ENCODE measurements at regions not wholly inside any gene's neighbourhood (a gene's known extent, or its start where the extent isn't known, plus 50 kb on each side); places are given as distances from the start of the nearest gene placed in this dataset.

DNA sequence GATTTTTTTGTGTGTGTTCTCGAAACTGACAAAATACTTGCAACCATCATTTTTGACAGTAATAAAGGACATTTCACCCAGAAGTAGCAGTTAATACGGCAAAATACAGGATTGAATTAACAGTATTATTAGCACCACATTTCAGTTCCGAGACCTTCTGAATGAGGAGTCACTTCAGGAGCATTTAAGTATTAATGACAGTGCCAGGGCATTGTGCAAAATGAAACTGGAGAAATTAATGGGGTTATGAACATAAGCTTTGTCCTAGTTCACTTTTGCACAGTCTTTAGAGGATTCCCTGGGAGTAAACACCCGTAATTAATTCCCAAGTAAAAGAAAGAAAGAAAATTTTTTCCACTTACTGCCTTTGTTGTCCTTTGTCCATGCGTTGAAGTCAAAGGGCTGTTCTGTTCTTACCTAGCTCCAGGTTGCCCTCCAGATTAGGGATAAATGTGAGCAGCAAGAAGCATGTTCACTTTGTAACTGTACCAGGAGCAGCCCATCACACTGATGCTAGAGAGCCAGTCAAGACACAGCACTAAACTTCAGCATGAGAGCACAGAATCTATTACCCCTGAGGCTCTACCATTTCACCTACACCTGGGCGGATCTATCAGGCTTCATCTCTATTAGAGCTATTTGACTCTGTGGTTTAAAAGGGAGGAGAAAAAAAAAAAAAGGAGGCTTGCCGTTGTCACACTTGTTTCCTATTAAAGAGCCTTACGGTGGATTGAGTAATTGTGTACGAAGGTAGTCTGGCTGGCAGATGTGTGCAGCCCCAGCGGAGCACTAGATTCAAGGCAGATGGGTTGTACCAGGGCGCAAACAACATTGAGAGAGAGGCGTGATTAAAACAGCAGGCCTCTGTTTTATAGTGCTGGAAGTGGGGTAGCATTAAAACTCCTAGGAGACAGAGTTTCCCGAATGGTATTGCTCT lies 297.8 kb upstream of the SEMA3A start:
- DNase-seq, result no peak

DNA sequence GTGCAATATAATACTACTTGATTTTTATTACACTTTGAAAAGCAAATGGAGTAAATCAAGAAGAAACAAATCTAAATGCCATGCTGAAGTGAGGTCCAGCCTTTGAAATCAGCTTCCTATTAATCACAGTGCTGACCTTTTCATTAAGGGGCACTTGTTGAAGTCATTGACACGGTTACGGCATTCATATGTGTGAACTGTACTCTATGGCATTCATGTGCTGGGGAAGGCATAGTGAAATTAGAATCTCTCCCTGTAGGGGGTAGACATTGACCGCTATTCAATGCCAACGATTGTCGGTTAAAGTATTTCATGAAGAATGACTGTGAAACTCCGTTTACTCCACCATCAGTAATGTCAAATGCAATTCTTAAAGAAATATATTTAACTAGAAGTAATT lies 296.1 kb upstream of the SEMA3A start:
- 78 to 95% (median 85%) methylated on average over 6 of the region's 6 CpGs for WGBS, 4 donors
- Histone ChIP-seq H3K4me3 (no peak overlapping the region), H3K4me1 (no peaks in the 10 kb centered on the region), H3K36me3 (no peaks in the 10 kb centered on the region), H3K27ac (no peak overlapping the region), H3K9me3 (no peaks in the 10 kb centered on the region), H3K27me3 (no peaks in the 10 kb centered on the region)
- ATAC-seq (no peak), DNase-seq (no peak)
- TF ChIP-seq, protein P1, sequence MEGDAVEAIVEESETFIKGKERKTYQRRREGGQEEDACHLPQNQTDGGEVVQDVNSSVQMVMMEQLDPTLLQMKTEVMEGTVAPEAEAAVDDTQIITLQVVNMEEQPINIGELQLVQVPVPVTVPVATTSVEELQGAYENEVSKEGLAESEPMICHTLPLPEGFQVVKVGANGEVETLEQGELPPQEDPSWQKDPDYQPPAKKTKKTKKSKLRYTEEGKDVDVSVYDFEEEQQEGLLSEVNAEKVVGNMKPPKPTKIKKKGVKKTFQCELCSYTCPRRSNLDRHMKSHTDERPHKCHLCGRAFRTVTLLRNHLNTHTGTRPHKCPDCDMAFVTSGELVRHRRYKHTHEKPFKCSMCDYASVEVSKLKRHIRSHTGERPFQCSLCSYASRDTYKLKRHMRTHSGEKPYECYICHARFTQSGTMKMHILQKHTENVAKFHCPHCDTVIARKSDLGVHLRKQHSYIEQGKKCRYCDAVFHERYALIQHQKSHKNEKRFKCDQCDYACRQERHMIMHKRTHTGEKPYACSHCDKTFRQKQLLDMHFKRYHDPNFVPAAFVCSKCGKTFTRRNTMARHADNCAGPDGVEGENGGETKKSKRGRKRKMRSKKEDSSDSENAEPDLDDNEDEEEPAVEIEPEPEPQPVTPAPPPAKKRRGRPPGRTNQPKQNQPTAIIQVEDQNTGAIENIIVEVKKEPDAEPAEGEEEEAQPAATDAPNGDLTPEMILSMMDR (IDR thresholded peaks at IDR 0.05), result no peak
- no peak for TF ChIP-seq POLR2A (IDR thresholded peaks at IDR 0.05)
- intact Hi-C loops (cut with DNase I), result no loop called here

More for the DNA sequence above, 297.8 kb upstream of the SEMA3A start:
- H3K4me1 ChIP-seq, result no peaks in the 10 kb centered on the region
- H3K4me3 ChIP-seq, result no peak overlapping the region
- no peak for TF ChIP-seq POLR2A (IDR thresholded peaks at IDR 0.05)
- TF ChIP-seq, protein P1 (IDR thresholded peaks at IDR 0.05), result no peak
- H3K27me3 ChIP-seq, result no peaks in the 10 kb centered on the region
- WGBS, 4 donors, result 93 to 96% (median 94%) methylated on average over 13 of the region's 13 CpGs
- no peaks in the 10 kb centered on the region for H3K9me3 ChIP-seq
- H3K36me3 ChIP-seq, result no peaks in the 10 kb centered on the region
- intact Hi-C loops (cut with DNase I), result no loop called here
- peak overlapping the region in 1 of 12 donors; percentile 44 for H3K27ac ChIP-seq
- no peak for ATAC-seq

DNA sequence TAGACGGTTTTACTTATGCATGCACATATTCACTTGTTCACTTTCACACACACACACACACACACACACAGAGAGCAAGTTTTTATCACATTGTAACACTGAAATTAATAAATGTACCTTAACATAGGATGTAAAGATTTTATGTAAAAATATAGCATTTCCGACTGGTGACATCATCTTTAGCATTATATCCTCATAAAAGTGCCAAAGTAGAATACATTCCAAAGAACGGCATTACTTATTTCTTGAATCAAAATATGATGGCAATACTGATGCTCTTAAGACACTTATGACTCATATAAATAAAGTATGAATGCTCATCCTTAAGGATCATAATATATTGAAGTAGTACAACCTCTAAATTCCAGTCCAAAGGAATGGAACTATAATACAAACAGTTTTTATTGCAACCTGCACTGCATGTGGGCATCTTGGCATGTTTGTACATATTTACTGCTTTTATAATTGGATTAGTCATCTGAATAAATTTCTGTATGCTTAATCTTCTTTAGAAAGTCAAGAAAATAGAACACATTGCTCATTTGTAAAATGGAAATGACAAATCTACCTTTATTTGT lies 290.0 kb upstream of the SEMA3A start:
- no peak for TF ChIP-seq POLR2A (IDR thresholded peaks at IDR 0.05)
- TF ChIP-seq, protein P1 (IDR thresholded peaks at IDR 0.05), result no peak
- ATAC-seq (no peak), DNase-seq (no peak)
- H3K9me3 ChIP-seq, result no peaks in the 10 kb centered on the region
- H3K4me3 ChIP-seq, result no peak overlapping the region
- H3K27ac ChIP-seq, result no peak overlapping the region
- intact Hi-C loops (cut with DNase I), result no loop called here
- H3K36me3 ChIP-seq, result no peaks in the 10 kb centered on the region
- WGBS, 4 donors, result 91 to 95% (median 92%) methylated on average over 3 of the region's 3 CpGs
- H3K27me3 ChIP-seq, result no peaks in the 10 kb centered on the region
- H3K4me1 ChIP-seq, result no peaks in the 10 kb centered on the region

DNA sequence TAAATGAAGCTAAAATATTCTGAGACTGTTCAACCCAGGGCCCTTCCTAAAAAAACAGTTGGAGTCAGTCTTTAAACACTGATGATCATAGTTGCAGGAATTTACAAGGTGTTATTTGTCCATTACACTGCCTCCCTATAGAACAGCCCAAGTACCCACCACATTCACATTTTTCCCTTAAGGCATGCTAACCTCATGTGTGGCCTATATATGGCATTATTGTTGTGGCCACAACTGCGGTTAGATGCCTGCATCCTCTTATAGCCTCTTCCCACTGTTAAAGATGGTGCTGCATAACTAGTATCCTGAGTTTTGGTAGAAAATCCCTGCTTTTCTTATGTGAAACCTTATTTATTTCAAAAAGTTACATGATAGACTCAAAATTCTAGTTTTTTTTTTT lies 287.9 kb upstream of the SEMA3A start:
- no peak overlapping the region for H3K4me3 ChIP-seq
- no peaks in the 10 kb centered on the region for H3K4me1 ChIP-seq
- no peak for ATAC-seq
- H3K27me3 ChIP-seq, result no peaks in the 10 kb centered on the region
- TF ChIP-seq, protein P1 (IDR thresholded peaks at IDR 0.05), result no peak
- TF ChIP-seq POLR2A (IDR thresholded peaks at IDR 0.05), result no peak
- no peak for DNase-seq
- intact Hi-C loops (cut with DNase I), result no loop called here
- H3K36me3 ChIP-seq, result no peaks in the 10 kb centered on the region
- H3K27ac ChIP-seq, result no peak overlapping the region
- no peaks in the 10 kb centered on the region for H3K9me3 ChIP-seq
- 91 to 100% (median 97%) methylated on average over 1 of the region's 1 CpG for WGBS, 4 donors
